ENCODE measurements at regions not wholly inside any gene's neighbourhood (a gene's known extent, or its start where the extent isn't known, plus 50 kb on each side); places are given as distances from the start of the nearest gene placed in this dataset.

DNA sequence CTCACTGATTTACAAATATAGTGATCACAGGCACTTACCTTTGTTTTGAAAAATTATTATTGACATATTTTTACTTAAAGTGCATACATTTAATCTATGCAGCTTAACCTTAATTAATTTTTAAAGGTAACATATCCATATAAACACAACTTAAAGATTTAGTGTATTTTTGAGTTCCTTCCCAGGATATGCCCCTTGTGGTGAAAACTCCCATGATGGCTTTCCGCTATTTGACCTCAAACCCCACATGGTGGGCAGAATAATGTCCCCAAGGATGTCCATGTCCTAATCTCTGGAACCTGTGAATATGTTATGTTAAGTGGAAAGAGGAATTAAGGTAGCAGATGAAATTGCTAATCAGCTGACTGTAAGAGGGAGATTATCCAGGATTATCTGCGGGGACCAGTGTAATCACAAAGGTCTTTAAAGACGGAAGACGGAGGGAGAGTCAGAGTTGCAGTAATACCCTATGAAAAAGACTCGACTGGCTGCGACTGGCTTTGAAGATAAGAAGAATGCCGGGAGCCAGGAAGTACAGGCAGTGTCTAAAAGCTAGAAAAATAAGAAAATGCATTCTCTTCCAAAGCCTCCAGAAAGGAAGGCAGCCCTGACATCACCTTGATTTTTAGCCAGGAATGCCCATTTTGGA, 193.9 kb downstream of the ICE1 start:
- H2BK15ac ChIP-seq (ENCODE audit: low read depth, low read length): no peak overlapping the region
- H2BK12ac ChIP-seq (ENCODE audit: insufficient read length, low read depth, low read length): no peak overlapping the region
- H3K18ac ChIP-seq (ENCODE audit: insufficient read length, low read depth, low read length): no peak overlapping the region
- TF ChIP-seq, protein P1, sequence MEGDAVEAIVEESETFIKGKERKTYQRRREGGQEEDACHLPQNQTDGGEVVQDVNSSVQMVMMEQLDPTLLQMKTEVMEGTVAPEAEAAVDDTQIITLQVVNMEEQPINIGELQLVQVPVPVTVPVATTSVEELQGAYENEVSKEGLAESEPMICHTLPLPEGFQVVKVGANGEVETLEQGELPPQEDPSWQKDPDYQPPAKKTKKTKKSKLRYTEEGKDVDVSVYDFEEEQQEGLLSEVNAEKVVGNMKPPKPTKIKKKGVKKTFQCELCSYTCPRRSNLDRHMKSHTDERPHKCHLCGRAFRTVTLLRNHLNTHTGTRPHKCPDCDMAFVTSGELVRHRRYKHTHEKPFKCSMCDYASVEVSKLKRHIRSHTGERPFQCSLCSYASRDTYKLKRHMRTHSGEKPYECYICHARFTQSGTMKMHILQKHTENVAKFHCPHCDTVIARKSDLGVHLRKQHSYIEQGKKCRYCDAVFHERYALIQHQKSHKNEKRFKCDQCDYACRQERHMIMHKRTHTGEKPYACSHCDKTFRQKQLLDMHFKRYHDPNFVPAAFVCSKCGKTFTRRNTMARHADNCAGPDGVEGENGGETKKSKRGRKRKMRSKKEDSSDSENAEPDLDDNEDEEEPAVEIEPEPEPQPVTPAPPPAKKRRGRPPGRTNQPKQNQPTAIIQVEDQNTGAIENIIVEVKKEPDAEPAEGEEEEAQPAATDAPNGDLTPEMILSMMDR (conservative IDR thresholded peaks at IDR 0.05): peak; percentile 46
- no peak overlapping the region for H3K4ac ChIP-seq (ENCODE audit: low read depth, low read length)
- H2BK120ac ChIP-seq (ENCODE audit: low read depth, low read length, poor library complexity, severe bottlenecking): no peak overlapping the region
- H3K4me1 ChIP-seq (ENCODE audit: insufficient read depth, low read length): no peaks in the 10 kb centered on the region
- no peak overlapping the region for H3K4me2 ChIP-seq (ENCODE audit: insufficient read depth, insufficient read length, low read length)
- no peaks in the 10 kb centered on the region for H3K79me1 ChIP-seq (ENCODE audit: insufficient read depth, low read depth, low read length, poor library complexity, severe bottlenecking)
- no peak overlapping the region for H3T11ph ChIP-seq (ENCODE audit: low read length)
- whole genome bisulfite sequencing (ENCODE audit: extremely low coverage, insufficient read length, low lambda C conversion rate): no CpG with 5 or more reads among the region's 7 CpGs
- no peak overlapping the region for H2BK5ac ChIP-seq (ENCODE audit: insufficient read length, low read length)
- no peaks in the 10 kb centered on the region for H3K23me2 ChIP-seq (ENCODE audit: insufficient read length, low read depth, low read length, poor library complexity, severe bottlenecking)
- H3K56ac ChIP-seq (ENCODE audit: insufficient read length, low read depth, low read length): no peak overlapping the region
- H3K27ac ChIP-seq (ENCODE audit: insufficient read length, low read depth, low read length): no peak overlapping the region
- H3K79me2 ChIP-seq (ENCODE audit: insufficient read depth, low read length): no peaks in the 10 kb centered on the region
- peaks cover 5 to 12% of the 10 kb centered on the region in 2 experiments; a peak in 4 of 5 replicates for H3K9me3 Mint-ChIP-seq
- H3K23ac ChIP-seq (ENCODE audit: insufficient read length, low read depth, low read length): no peak overlapping the region
- no peak overlapping the region for H3K14ac ChIP-seq (ENCODE audit: insufficient read depth, low read length)
- no peaks in the 10 kb centered on the region for H3K9me3 ChIP-seq (ENCODE audit: control insufficient read depth, low read depth, low read length)
- H2BK20ac ChIP-seq (ENCODE audit: low read depth, low read length, poor library complexity, severe bottlenecking): no peak overlapping the region
- H3K27me3 Mint-ChIP-seq (ENCODE audit: low read depth): no peaks in the 10 kb centered on the region
- H2AK5ac ChIP-seq (ENCODE audit: insufficient read length, low read length): no peak overlapping the region
- no peak overlapping the region for H4K91ac ChIP-seq (ENCODE audit: insufficient read length, low read depth, low read length)
- H3K4me3 Mint-ChIP-seq: no peak overlapping the region
- H4K5ac ChIP-seq (ENCODE audit: insufficient read length, low read depth, low read length): no peak overlapping the region
- H3K36me3 Mint-ChIP-seq (ENCODE audit: insufficient read depth in 1 of 3, low read depth in 3 of 3): peaks cover 3 to 6% (median 4%) of the 10 kb centered on the region in 3 experiments; a peak in 5 of 7 replicates
- no peak overlapping the region for H2AFZ ChIP-seq (ENCODE audit: low read length)
- no peak overlapping the region for H4K8ac ChIP-seq (replicated peaks; ENCODE audit: insufficient read length, low read depth, low read length)
- H3K9ac ChIP-seq (ENCODE audit: extremely low read depth, insufficient read length, low read length): no peak overlapping the region
- no peak for DNase-seq
- H3K27ac Mint-ChIP-seq: no peak overlapping the region
- no peaks in the 10 kb centered on the region for H4K20me1 ChIP-seq (ENCODE audit: control insufficient read depth, insufficient read depth, insufficient read length)
- H3K27me3 ChIP-seq (ENCODE audit: insufficient read depth, low read length): no peaks in the 10 kb centered on the region
- H3K4me1 Mint-ChIP-seq: peaks cover 6 to 9% of the 10 kb centered on the region in 2 experiments
